GM12878 (cell line): ENCODE measurements at regions not wholly inside any gene's neighbourhood (a gene's known extent, or its start where the extent isn't known, plus 50 kb on each side); places are given as distances from the start of the nearest gene placed in this dataset.

ENCODE experiments used
- ATAC-seq: fragments of 200-7000 bp; cut with Tn5 transposase; 3 replicates; pipeline ENCODE4 v1.9.1; 2020; ENCODE audit warnings: mild to moderate bottlenecking, moderate library complexity
- BruUV-seq: library from RNA; stranded (reverse); fragments of 400-500 nt; replicated peaks from 2 replicates; lab custom pipeline; 2021; lab: Mats Ljungman, UMichigan
- CTCF ChIA-PET: fragments of 300-600 bp; sonication (Branson Sonifier 250); formaldehyde crosslinking; extraction: SDS; loops from one replicate; lab custom pipeline; 2021; ENCODE audit warnings: inconsistent platforms; lab: Yijun Ruan, JAX
- POLR2A ChIA-PET: fragments of 350-600 bp; formaldehyde crosslinking; extraction: SDS; loops from one replicate; lab custom pipeline; 2021; ENCODE audit warnings: inconsistent platforms; lab: Charles Lee
- RAD21 ChIA-PET: fragments of 300-600 bp; sonication (Branson Sonifier 250); formaldehyde crosslinking; loops from one replicate; lab custom pipeline; 2023; ENCODE audit warnings: antibody characterized with exemption; ENCODE audit not compliant: unreplicated experiment; lab: Charles Lee
- SMC1A ChIA-PET: fragments of 300-600 bp; sonication (Branson Sonifier 250); formaldehyde crosslinking; loops from one replicate; lab custom pipeline; 2023; ENCODE audit not compliant: unreplicated experiment, uncharacterized antibody; lab: Charles Lee
- DNase-seq: peaks from one replicate; pipeline ENCODE4 v3.0.0-alpha.2; 2011; ENCODE audit warnings: low read depth, low spot score
- FAIRE-seq: peaks from 3 replicates; lab custom pipeline; 2011; peaks lifted over from hg19 to GRCh38; lab: Jason Lieb, UNC
- H2AFZ ChIP-seq: 2 replicates; pipeline ENCODE4 v1.6.0; 2011; ENCODE audit warnings: low read depth, low read length, control low read depth; ENCODE audit not compliant: control insufficient read depth
- H3K27ac ChIP-seq: 2 replicates; pipeline ENCODE4 v1.5.1; 2011; ENCODE audit warnings: control low read depth; ENCODE audit not compliant: control insufficient read depth, insufficient read depth
- H3K27me3 ChIP-seq, 2 experiments: replicated peaks in 1 of 2; 2 replicates each; pipeline versions ENCODE4 v1.6.0 to v1.6.1; 2011; ENCODE audit warnings: low read length in 1 of 2; ENCODE audit not compliant: control insufficient read depth in 2 of 2, insufficient read depth in 2 of 2
- H3K36me3 ChIP-seq, 2 experiments: 2 replicates each; pipeline ENCODE4 v1.5.1; 2011; ENCODE audit warnings: low read length in 1 of 2; ENCODE audit not compliant: control insufficient read depth in 2 of 2, insufficient read depth in 2 of 2
- H3K4me1 ChIP-seq: 2 replicates; pipeline ENCODE4 v1.6.1; 2011; ENCODE audit warnings: mild to moderate bottlenecking, low read length, moderate library complexity, mixed read lengths; ENCODE audit not compliant: control insufficient read depth, insufficient read depth
- H3K4me2 ChIP-seq: 2 replicates; pipeline ENCODE4 v1.6.0; 2011; ENCODE audit warnings: control low read depth; ENCODE audit not compliant: control insufficient read depth, insufficient read depth
- H3K4me3 ChIP-seq: fragments of 200-600 bp; sonication (generic); 2 replicates; pipeline ENCODE4 v1.5.1; 2016
- H3K79me2 ChIP-seq: 2 replicates; pipeline ENCODE4 v1.6.0; 2011; ENCODE audit warnings: low read length; ENCODE audit not compliant: control insufficient read depth, insufficient read depth
- H3K9ac ChIP-seq: 2 replicates; pipeline ENCODE4 v1.8.0; 2011; ENCODE audit warnings: low read length, control low read depth, mixed read lengths; ENCODE audit not compliant: control insufficient read depth, insufficient read depth
- H3K9me3 ChIP-seq: replicated peaks from 3 replicates; pipeline ENCODE4 v1.5.1; 2011; ENCODE audit warnings: mild to moderate bottlenecking, low read length; ENCODE audit not compliant: control insufficient read depth, insufficient read depth
- H4K20me1 ChIP-seq: 2 replicates; pipeline ENCODE4 v1.6.0; 2011; ENCODE audit not compliant: control insufficient read depth, insufficient read depth
- E2F8 ChIP-seq: fragments of 450-650 bp; IDR thresholded peaks from 2 replicates; pipeline ENCODE4 v1.6.1; 2018; ENCODE audit warnings: mild to moderate bottlenecking, low read depth, moderate library complexity; ENCODE audit not compliant: partially characterized antibody
- EP300 ChIP-seq, 2 experiments: fragments of 150-350 bp in 1 of 2; IDR thresholded peaks; 2 replicates each; pipeline ENCODE4 v1.6.1; 2011 to 2012; ENCODE audit warnings: low read depth in 2 of 2, low read length in 2 of 2, borderline replicate concordance in 1 of 2, improper control_type of control experiment in 1 of 2, inconsistent platforms in 1 of 2; ENCODE audit not compliant: control insufficient read depth in 1 of 2
- ESRRA ChIP-seq: IDR thresholded peaks from 2 replicates; pipeline ENCODE4 v1.6.1; 2012; ENCODE audit warnings: mild to moderate bottlenecking, low read length, improper control_type of control experiment
- GABPA ChIP-seq: IDR thresholded peaks from 2 replicates; pipeline ENCODE4 v1.6.1; 2014; ENCODE audit warnings: antibody characterized with exemption, low read depth, mild to moderate bottlenecking, inconsistent platforms
- NR2C2 ChIP-seq: IDR thresholded peaks from 2 replicates; pipeline ENCODE4 v1.6.1; 2011; ENCODE audit warnings: borderline replicate concordance, low read depth; ENCODE audit not compliant: control insufficient read depth, insufficient read length
- NRF1 ChIP-seq: conservative IDR thresholded peaks from 2 replicates; pipeline ENCODE4 v1.6.1; 2011; ENCODE audit warnings: mild to moderate bottlenecking, low read depth, low read length, improper control_type of control experiment
- POLR2AphosphoS5 ChIP-seq: IDR thresholded peaks from 2 replicates; pipeline ENCODE4 v1.6.1; 2011; ENCODE audit warnings: mild to moderate bottlenecking, low read length, inconsistent platforms
- POU2F2 ChIP-seq: IDR thresholded peaks from 3 replicates; pipeline ENCODE4 v1.6.1; 2011; ENCODE audit warnings: low read depth, mild to moderate bottlenecking, low read length, borderline replicate concordance
- SIN3A ChIP-seq: IDR thresholded peaks from 2 replicates; pipeline ENCODE4 v1.6.1; 2012; ENCODE audit warnings: low read depth, low read length, improper control_type of control experiment
- SIX5 ChIP-seq: IDR thresholded peaks from 2 replicates; pipeline ENCODE4 v1.6.1; 2011; ENCODE audit warnings: mild to moderate bottlenecking, low read depth, low read length, moderate library complexity; ENCODE audit not compliant: severe bottlenecking
- ZNF592 ChIP-seq: fragments of 450-650 bp; IDR thresholded peaks from 2 replicates; pipeline ENCODE4 v1.6.1; 2017; ENCODE audit warnings: mild to moderate bottlenecking, moderate library complexity
- WGBS: methylation state at CpG from one replicate; pipeline ENCODE4 v1.1.6; 2016; ENCODE audit warnings: low lambda C conversion rate; ENCODE audit not compliant: insufficient replicate concordance, insufficient coverage; ENCODE audit errors: missing lambda C conversion rate; 5-methylcytosine and 5-hydroxymethylcytosine counted together
- in situ Hi-C: fragments of 300-500 bp; cut with MboI; formaldehyde crosslinking; loops from 9 replicates; pipeline ENCODE4 v1.14.3; 2018; ENCODE audit warnings: mixed read lengths
- intact Hi-C: fragments of 100-400 bp; cut with micrococcal nuclease; formaldehyde crosslinking; loops from one replicate; pipeline ENCODE4 v1.14.2; 2022; ENCODE audit not compliant: unreplicated experiment

GRCh38 chr2:11074246-11074820, 80.9 kb upstream of the SLC66A3 start (continued):
- no peak for TF ChIP-seq E2F8
- no peak for TF ChIP-seq NRF1
- no peak for TF ChIP-seq ESRRA
- no peak for TF ChIP-seq NR2C2
- no peak for TF ChIP-seq GABPA
- TF ChIP-seq, all 136 proteins: peak for 0

GRCh38 chr2:11075221-11075620, 80.0 kb upstream of the SLC66A3 start:
- CTCF ChIA-PET, result no interaction called here
- 44% methylated on average over 5 of the region's 5 CpGs for WGBS
- no peak for DNase-seq
- Histone ChIP-seq H3K9ac (no peak overlapping the region), H3K9me3 (no peaks in the 10 kb centered on the region), H3K79me2 (no peaks in the 10 kb centered on the region), H3K4me2 (no peak overlapping the region), H3K36me3 (no peaks in the 10 kb centered on the region), H3K27ac (no peak overlapping the region), H3K27me3 (peaks cover 0 to 3% of the 10 kb centered on the region in 2 experiments; a peak in 2 of 4 replicates), H4K20me1 (no peaks in the 10 kb centered on the region), H3K4me3 (no peak overlapping the region), H3K4me1 (no peaks in the 10 kb centered on the region), H2AFZ (no peak overlapping the region)
- intact Hi-C loops, result loop anchor here (10.0 kb wide), 1 partner anchor 50 kb away; no protein-coding TSS in a partner anchor
- in situ Hi-C loops, result no loop called here
- POLR2A ChIA-PET, result no interaction called here
- RAD21 ChIA-PET, result no interaction called here
- ATAC-seq, result no peak
- no TSS peak for BruUV-seq
- no peak for FAIRE-seq
- SMC1A ChIA-PET, result interaction anchor here (0.5 to 0.6 kb wide), 2 partner anchors 228 to 1360 kb away, joined by 3 to 5 read pairs; no protein-coding TSS in a partner anchor
- TF ChIP-seq SIX5 (no peak), SIN3A (no peak), POLR2AphosphoS5 (no peak), ZNF592 (no peak), POU2F2 (no peak), EP300 (IDR thresholded peaks at IDR 0.05; ENCODE audit: borderline replicate concordance in 1 of 2, control insufficient read depth in 1 of 2, low read depth in 2 of 2, low read length in 2 of 2) (no peak)
